ENCODE measurements at regions not wholly inside any gene's neighbourhood (a gene's known extent, or its start where the extent isn't known, plus 50 kb on each side); places are given as distances from the start of the nearest gene placed in this dataset.

- Histone ChIP-seq H3K27me3 (ENCODE audit: low read length) (no peaks in the 10 kb centered on the region), H3K9me2 (replicated peaks; ENCODE audit: insufficient read depth, low read length) (no peaks in the 10 kb centered on the region), H3K9me3 (ENCODE audit: low read length) (no peaks in the 10 kb centered on the region), H4K20me1 (ENCODE audit: insufficient read depth, low read depth, low read length) (peaks cover 16% of the 10 kb centered on the region), H3K9ac (ENCODE audit: low read length) (no peak overlapping the region), H3K4me1 (ENCODE audit: low read length) (no peaks in the 10 kb centered on the region), H3K4me2 (ENCODE audit: low read depth, low read length, poor library complexity, severe bottlenecking) (no peak overlapping the region), H3K27ac (ENCODE audit: low read length) (no peak overlapping the region), H3K79me2 (ENCODE audit: low read length) (no peaks in the 10 kb centered on the region), H3K36me3 (ENCODE audit: insufficient read depth, low read length) (no peaks in the 10 kb centered on the region), H3K4me3 (ENCODE audit: low read length) (no peak overlapping the region), H2AFZ (ENCODE audit: low read length) (no peak overlapping the region)
- no peak for DNase-seq
Observed at GRCh38 chr14:71593966-71594365, 338.3 kb upstream of the RGS6 start.

GRCh38 chr14:71594821-71595220 is 337.4 kb upstream of the RGS6 start:
- no peak for DNase-seq
- Histone ChIP-seq H3K4me2 (ENCODE audit: low read depth, low read length, poor library complexity, severe bottlenecking) (no peak overlapping the region), H3K4me3 (ENCODE audit: low read length) (no peak overlapping the region), H4K20me1 (ENCODE audit: insufficient read depth, low read depth, low read length) (peaks cover 16% of the 10 kb centered on the region), H3K4me1 (ENCODE audit: low read length) (no peaks in the 10 kb centered on the region), H3K27me3 (ENCODE audit: low read length) (no peaks in the 10 kb centered on the region), H3K9me2 (replicated peaks; ENCODE audit: insufficient read depth, low read length) (no peaks in the 10 kb centered on the region), H3K79me2 (ENCODE audit: low read length) (no peaks in the 10 kb centered on the region), H3K9me3 (ENCODE audit: low read length) (no peaks in the 10 kb centered on the region), H3K9ac (ENCODE audit: low read length) (no peak overlapping the region), H2AFZ (ENCODE audit: low read length) (no peak overlapping the region), H3K27ac (ENCODE audit: low read length) (no peak overlapping the region), H3K36me3 (ENCODE audit: insufficient read depth, low read length) (no peaks in the 10 kb centered on the region)

DNA sequence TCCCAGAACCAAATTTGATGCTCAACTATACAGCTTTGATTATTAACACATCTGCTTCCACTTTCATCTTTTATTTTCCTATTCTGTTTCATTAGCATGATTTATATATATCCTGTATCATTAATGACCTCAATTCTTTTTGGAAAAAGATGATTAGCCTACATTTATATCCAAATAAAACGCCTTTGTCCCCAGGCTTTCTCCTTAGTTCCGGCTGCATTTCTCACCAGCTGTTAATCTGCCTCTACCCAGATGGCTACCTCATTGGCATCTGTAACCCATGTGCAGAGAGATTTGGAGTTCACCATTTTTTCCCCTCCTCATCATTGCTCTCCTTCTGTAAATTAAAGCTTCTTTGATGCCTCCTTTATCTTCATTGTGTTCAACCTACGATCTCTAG is 336.8 kb upstream of the RGS6 start:
- Histone ChIP-seq H4K20me1 (ENCODE audit: insufficient read depth, low read depth, low read length) (peaks cover 16% of the 10 kb centered on the region), H3K4me1 (ENCODE audit: low read length) (no peaks in the 10 kb centered on the region), H3K27ac (ENCODE audit: low read length) (no peak overlapping the region), H3K9me3 (ENCODE audit: low read length) (no peaks in the 10 kb centered on the region), H3K4me3 (ENCODE audit: low read length) (no peak overlapping the region), H3K36me3 (ENCODE audit: insufficient read depth, low read length) (no peaks in the 10 kb centered on the region), H3K9me2 (replicated peaks; ENCODE audit: insufficient read depth, low read length) (no peaks in the 10 kb centered on the region), H2AFZ (ENCODE audit: low read length) (no peak overlapping the region), H3K27me3 (ENCODE audit: low read length) (no peaks in the 10 kb centered on the region), H3K79me2 (ENCODE audit: low read length) (no peaks in the 10 kb centered on the region), H3K4me2 (ENCODE audit: low read depth, low read length, poor library complexity, severe bottlenecking) (no peak overlapping the region), H3K9ac (ENCODE audit: low read length) (no peak overlapping the region)
- no peak for DNase-seq

- Histone ChIP-seq H2AFZ (ENCODE audit: low read length) (no peak overlapping the region), H3K36me3 (ENCODE audit: insufficient read depth, low read length) (no peaks in the 10 kb centered on the region), H3K9me3 (ENCODE audit: low read length) (no peaks in the 10 kb centered on the region), H3K27ac (ENCODE audit: low read length) (no peak overlapping the region), H3K9ac (ENCODE audit: low read length) (no peak overlapping the region), H3K79me2 (ENCODE audit: low read length) (no peaks in the 10 kb centered on the region), H4K20me1 (ENCODE audit: insufficient read depth, low read depth, low read length) (peaks cover 10% of the 10 kb centered on the region), H3K4me1 (ENCODE audit: low read length) (no peaks in the 10 kb centered on the region), H3K27me3 (ENCODE audit: low read length) (no peaks in the 10 kb centered on the region), H3K4me2 (ENCODE audit: low read depth, low read length, poor library complexity, severe bottlenecking) (no peak overlapping the region), H3K4me3 (ENCODE audit: low read length) (no peak overlapping the region), H3K9me2 (replicated peaks; ENCODE audit: insufficient read depth, low read length) (no peaks in the 10 kb centered on the region)
- no peak for DNase-seq
Observed at GRCh38 chr14:71597287-71597920, 334.8 kb upstream of the RGS6 start.

DNA sequence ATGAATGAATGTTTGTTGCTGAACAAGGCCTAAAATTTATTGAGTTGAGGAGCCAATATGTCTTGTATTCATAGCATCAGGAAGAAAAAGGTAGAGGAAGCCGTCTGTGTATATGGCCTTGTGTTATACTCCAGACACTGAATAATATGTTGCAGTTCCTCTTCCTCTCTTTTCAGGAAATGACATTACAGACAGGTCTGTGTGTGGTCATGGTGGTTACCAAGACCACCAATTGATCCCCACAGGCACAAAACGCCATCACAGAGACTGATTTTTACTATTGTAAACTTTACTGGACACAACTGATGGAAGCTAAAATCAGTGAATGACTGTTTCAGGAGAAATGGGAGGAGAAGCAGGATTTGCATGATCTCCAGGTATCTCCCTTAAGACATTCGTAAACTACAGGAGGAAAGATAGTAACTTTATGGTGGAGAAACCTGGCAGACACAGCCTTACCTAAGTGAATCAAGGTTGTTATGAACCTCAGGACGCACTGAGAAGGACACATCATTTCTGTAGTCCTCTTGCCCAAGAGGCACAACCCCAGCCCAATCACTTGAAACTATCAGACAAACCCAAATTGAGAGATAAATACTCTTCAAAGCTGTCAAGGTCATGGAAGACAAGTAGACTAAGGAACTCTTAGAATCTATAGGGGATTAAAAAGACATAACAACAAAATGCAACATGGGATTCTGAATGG is 334.1 kb upstream of the RGS6 start:
- Histone ChIP-seq H4K20me1 (ENCODE audit: insufficient read depth, low read depth, low read length) (peaks cover 10% of the 10 kb centered on the region), H3K4me3 (ENCODE audit: low read length) (no peak overlapping the region), H3K27ac (ENCODE audit: low read length) (no peak overlapping the region), H3K9ac (ENCODE audit: low read length) (no peak overlapping the region), H3K4me2 (ENCODE audit: low read depth, low read length, poor library complexity, severe bottlenecking) (no peak overlapping the region), H3K27me3 (ENCODE audit: low read length) (no peaks in the 10 kb centered on the region), H2AFZ (ENCODE audit: low read length) (no peak overlapping the region), H3K4me1 (ENCODE audit: low read length) (no peaks in the 10 kb centered on the region), H3K36me3 (ENCODE audit: insufficient read depth, low read length) (no peaks in the 10 kb centered on the region), H3K9me2 (replicated peaks; ENCODE audit: insufficient read depth, low read length) (no peaks in the 10 kb centered on the region), H3K79me2 (ENCODE audit: low read length) (no peaks in the 10 kb centered on the region), H3K9me3 (ENCODE audit: low read length) (0 out of 2 replicates have a peak, but pooled peaks cover 3% of the 10 kb centered on the region)
- DNase-seq = no peak

DNA sequence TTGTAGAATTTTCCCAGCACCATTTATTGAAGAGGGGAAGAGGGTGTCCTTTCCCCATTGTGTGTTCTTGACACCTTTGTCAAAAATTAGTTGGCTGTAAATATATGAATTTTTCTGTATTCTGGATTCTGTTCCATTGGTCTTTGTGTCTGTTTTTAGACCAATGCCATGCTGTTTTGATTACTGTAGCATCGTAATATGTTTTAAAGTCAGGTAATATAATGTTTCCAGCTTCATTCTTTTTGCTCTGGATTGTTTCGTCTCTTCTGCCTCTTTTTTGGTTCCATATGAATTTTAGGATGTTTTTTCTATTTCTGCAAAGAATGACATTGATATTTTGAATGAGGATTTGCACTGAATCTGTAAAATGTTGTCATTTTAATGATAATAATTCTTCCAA is 331.9 kb upstream of the RGS6 start:
- H3K9me3 ChIP-seq (ENCODE audit: low read length) = peaks cover 8% of the 10 kb centered on the region
- H4K20me1 ChIP-seq (ENCODE audit: insufficient read depth, low read depth, low read length) = peaks cover 7% of the 10 kb centered on the region
- H3K9ac ChIP-seq (ENCODE audit: low read length) = no peak overlapping the region
- H3K36me3 ChIP-seq (ENCODE audit: insufficient read depth, low read length) = no peaks in the 10 kb centered on the region
- no peaks in the 10 kb centered on the region for H3K9me2 ChIP-seq (replicated peaks; ENCODE audit: insufficient read depth, low read length)
- no peak overlapping the region for H3K27ac ChIP-seq (ENCODE audit: low read length)
- no peaks in the 10 kb centered on the region for H3K27me3 ChIP-seq (ENCODE audit: low read length)
- no peaks in the 10 kb centered on the region for H3K79me2 ChIP-seq (ENCODE audit: low read length)
- H3K4me3 ChIP-seq (ENCODE audit: low read length) = no peak overlapping the region
- no peak overlapping the region for H3K4me2 ChIP-seq (ENCODE audit: low read depth, low read length, poor library complexity, severe bottlenecking)
- DNase-seq = no peak
- H2AFZ ChIP-seq (ENCODE audit: low read length) = no peak overlapping the region
- no peaks in the 10 kb centered on the region for H3K4me1 ChIP-seq (ENCODE audit: low read length)

GRCh38 chr14:71602524-71602923 is 329.7 kb upstream of the RGS6 start:
- Histone ChIP-seq H3K4me3 (ENCODE audit: low read length) (no peak overlapping the region), H4K20me1 (ENCODE audit: insufficient read depth, low read depth, low read length) (no peaks in the 10 kb centered on the region), H3K36me3 (ENCODE audit: insufficient read depth, low read length) (no peaks in the 10 kb centered on the region), H3K4me2 (ENCODE audit: low read depth, low read length, poor library complexity, severe bottlenecking) (no peak overlapping the region), H3K79me2 (ENCODE audit: low read length) (no peaks in the 10 kb centered on the region), H3K27ac (ENCODE audit: low read length) (no peak overlapping the region), H3K27me3 (ENCODE audit: low read length) (no peaks in the 10 kb centered on the region), H3K9ac (ENCODE audit: low read length) (no peak overlapping the region), H3K4me1 (ENCODE audit: low read length) (no peaks in the 10 kb centered on the region), H3K9me3 (ENCODE audit: low read length) (peaks cover 11% of the 10 kb centered on the region), H3K9me2 (replicated peaks; ENCODE audit: insufficient read depth, low read length) (no peaks in the 10 kb centered on the region), H2AFZ (ENCODE audit: low read length) (no peak overlapping the region)
- no peak for DNase-seq

GRCh38 chr14:71604231-71604630 is 328.0 kb upstream of the RGS6 start:
- no peaks in the 10 kb centered on the region for H3K79me2 ChIP-seq (ENCODE audit: low read length)
- no peak overlapping the region for H3K4me3 ChIP-seq (ENCODE audit: low read length)
- H3K4me2 ChIP-seq (ENCODE audit: low read depth, low read length, poor library complexity, severe bottlenecking) = no peak overlapping the region
- no peaks in the 10 kb centered on the region for H3K9me2 ChIP-seq (replicated peaks; ENCODE audit: insufficient read depth, low read length)
- peaks cover 11% of the 10 kb centered on the region for H3K9me3 ChIP-seq (ENCODE audit: low read length)
- no peak overlapping the region for H3K9ac ChIP-seq (ENCODE audit: low read length)
- no peak overlapping the region for H3K27ac ChIP-seq (ENCODE audit: low read length)
- no peak for DNase-seq
- no peak overlapping the region for H2AFZ ChIP-seq (ENCODE audit: low read length)
- no peaks in the 10 kb centered on the region for H3K27me3 ChIP-seq (ENCODE audit: low read length)
- H3K36me3 ChIP-seq (ENCODE audit: insufficient read depth, low read length) = no peaks in the 10 kb centered on the region
- no peaks in the 10 kb centered on the region for H4K20me1 ChIP-seq (ENCODE audit: insufficient read depth, low read depth, low read length)
- no peaks in the 10 kb centered on the region for H3K4me1 ChIP-seq (ENCODE audit: low read length)
